HG02943 (cell line): ENCODE measurements at regions not wholly inside any gene's neighbourhood (a gene's known extent, or its start where the extent isn't known, plus 50 kb on each side); places are given as distances from the start of the nearest gene placed in this dataset.
A peak's percentile ranks its signal among the peaks of the same experiment; 100 is the strongest.
"Not testable (repeated sequence)": the region's sequence is repeated elsewhere in the genome, so short reads cannot be mapped to it uniquely, and the experiment has no call there.

Experiments
- ATAC-seq: cut with Tn5 transposase; IDR thresholded peaks from one replicate; pipeline ENCODE4 v1.9.1; 2021; ENCODE audit warnings: mild to moderate bottlenecking, low read depth, moderate library complexity; ENCODE audit not compliant: unreplicated experiment

DNA sequence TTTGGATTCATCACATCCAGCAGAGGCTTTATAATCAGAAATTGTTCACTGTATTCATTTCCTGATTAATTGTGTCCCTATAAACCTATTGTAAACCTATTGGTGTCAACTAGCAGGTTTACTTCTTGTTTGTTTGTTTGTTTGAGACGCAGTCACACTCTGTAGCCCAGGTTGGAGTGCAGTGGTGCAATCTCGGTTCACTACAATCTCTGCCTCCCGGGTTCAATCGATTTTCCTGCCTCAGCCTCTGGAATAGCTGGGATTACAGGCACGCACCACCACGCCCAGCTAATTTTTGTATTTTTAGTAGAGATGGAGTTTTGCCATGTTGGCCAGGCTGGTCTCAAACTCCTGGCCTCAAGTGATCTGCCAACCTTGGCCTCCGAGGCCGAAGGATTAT is 215.4 kb upstream of the ZNF385D start:
- ATAC-seq: not testable (repeated sequence)

DNA sequence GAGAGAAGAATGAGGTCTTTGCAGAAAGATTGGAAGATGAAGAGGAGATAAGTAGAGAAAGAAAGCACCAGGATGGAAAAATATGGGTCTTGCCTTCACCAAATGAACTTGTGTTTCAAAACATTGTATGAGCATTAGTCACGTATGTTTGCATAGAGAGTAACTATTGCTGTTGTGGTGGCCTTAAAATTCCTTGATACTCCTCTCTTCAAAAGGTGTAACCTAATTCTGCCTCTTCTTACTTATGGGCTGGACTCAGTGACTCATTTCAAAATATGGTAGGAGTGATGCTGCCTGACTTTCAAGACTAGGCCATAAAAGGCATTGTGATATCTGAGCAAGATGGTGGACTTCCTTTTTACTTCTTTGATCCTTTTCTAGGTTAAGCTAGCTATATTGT is 228.7 kb upstream of the ZNF385D start:
- no peak for ATAC-seq

DNA sequence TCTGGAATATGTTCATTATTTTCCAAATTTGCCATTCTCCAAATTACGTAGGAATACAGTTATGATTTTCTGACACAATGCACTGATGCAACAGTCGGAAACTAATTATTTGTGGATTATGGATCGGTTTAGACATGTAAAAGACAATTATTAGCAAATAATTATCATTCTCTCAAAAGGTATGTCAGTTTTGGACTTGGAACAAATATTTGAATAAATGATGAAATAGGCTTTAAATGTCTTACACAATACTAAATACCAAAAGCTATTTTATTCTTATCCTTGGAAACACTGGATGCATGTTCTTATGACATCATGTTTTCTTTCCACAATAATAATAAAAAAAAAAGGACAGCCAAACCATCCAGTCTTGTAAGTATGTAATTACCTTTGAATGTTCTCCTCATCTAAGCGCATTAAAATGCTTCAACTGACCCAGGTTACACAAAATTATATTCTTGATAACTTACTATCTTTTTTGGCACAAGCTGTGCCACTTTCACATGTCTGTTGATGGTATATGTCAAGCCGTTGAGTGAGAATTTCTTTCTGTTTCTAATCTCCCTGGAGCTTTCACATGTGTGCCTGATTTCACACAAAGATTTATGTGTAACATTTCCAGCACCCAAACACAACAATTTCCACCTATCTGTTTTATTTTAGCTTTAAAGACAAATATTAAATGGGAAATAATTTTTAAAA is 238.5 kb upstream of the ZNF385D start:
- no peak for ATAC-seq

DNA sequence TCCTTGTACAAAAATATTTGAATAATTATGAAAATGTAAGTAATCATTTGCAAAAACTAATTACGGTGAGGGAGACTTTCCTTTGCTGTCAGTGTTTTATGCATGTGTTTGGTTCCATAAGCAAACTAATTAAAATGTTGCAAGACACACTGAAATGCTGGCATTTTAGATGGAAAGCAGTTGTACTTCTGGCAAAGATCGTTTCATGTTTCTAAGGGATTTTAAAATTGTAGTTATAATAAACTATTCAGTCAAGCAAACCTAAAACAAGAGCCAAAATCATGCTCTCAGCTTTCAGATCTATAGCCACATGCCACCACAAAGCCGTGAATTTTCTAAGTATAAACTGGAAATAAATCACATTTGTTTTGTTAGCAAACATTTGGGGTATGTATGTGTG is 240.1 kb upstream of the ZNF385D start:
- no peak for ATAC-seq

DNA sequence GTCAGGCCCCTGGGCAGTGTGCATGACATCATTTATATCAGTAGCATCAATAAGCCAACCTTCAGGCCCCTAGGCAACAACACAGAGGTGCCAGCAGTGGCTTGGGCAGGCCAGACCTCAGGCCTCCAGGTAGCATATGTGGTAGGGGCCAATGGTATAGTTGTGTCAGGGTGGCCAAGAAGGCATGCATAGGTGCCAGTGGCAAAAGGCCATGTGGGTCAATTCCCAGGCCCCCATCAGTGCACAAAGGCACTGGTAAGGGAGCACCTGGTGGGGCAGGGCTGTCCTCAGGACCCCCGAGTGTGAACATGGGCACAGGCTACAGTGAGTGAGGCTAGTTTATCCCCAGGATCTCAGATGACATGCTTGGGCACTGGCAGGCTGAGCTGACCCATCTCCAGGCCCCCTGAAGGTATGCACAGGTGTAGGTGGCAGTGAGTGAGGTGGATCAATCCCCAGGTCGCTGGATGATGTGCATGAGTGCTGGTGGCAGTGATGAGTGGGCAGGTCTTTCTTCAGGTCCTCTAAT is 244.1 kb upstream of the ZNF385D start:
- ATAC-seq: no peak

DNA sequence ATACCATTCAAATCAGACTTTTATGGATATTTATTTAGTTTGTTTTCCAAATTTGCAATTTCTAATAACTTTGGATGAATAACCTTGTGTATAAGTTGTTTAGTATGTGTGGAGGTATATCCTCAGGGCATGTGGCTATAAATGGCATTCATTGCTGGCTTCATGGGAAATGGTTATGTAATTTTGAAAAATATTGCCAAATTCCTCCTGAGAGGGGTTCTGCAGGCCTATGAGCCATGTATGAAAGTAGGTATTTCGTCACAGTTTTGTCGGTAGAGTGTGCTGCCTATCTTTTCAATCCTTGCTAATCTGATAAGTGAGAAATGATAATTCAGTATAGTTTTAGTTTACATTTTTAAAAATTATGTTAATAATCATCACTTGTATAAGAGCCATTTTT is 256.4 kb upstream of the ZNF385D start:
- ATAC-seq: no peak

DNA sequence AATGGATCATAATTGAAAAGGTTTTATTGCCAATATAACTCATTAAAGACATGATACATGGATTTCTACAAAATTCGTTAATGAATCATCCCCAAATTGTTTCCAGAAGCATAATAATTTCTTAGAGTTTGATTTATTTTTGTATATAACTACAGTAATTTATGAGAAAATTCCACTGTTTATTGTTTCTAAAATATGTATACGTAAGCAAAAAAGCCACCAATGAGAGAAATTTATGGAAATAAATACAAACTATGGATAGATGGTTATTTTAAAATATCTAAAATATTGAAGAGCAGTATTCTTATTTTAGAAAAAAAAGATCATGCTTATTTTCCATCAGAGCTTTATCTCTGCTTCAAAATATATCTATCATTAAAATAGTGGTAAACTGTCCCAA is 260.0 kb upstream of the ZNF385D start:
- no peak for ATAC-seq

DNA sequence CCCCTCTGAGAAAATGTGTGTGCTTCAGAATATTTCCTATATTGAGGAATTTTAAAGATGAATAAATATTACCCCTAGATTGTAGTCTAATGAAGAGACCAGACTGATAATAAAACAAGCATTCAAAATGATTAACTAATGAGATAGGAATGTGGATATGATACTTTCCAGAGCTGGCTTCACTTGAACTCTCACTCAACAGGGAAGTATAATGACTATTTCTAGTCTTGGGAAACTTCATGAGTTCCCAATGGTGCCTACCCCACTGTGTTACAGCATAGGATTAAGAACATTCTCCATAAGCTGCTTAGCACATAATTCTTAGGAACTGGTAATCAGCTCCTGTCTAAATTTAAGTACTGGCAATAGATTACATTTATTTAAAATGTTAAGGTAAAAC is 261.5 kb upstream of the ZNF385D start:
- ATAC-seq: no peak

DNA sequence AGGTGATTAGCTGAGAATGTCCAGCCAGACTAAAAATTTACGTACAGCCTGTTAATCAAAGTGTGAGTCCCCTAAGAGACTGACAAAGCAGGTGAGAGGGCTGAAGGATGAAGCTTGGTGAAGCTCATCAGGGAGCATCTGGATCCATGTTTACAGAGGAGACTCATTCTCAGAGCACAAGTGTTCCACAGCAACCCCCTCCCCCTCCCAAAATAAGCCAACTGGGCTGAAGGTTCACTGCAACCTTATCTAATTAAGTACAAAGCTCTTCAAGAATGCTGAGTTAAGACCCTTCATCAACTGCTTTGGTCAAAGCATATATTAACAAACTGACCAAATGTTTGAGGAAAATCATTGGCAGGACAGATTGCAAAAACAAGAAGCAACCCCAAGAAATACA is 262.6 kb upstream of the ZNF385D start:
- ATAC-seq: no peak

DNA sequence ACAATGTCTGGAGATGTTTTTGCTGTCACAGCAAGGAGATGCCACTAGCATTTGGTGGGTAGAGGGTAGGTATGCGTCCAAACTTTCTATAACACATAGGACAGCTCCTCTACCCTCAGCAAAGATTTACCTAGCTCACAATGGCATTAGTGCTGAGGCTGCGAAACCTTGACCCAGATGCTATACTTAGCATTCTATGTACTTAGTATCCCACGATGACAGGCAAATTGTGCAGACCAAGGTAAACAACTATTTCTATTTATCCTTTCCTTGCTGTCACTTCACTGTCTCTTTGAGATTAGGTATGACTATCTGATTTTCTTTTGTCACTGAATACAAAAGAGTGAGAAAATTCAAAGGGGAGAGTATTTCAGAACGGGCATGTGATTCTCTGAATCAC is 265.2 kb upstream of the ZNF385D start:
- no peak for ATAC-seq

DNA sequence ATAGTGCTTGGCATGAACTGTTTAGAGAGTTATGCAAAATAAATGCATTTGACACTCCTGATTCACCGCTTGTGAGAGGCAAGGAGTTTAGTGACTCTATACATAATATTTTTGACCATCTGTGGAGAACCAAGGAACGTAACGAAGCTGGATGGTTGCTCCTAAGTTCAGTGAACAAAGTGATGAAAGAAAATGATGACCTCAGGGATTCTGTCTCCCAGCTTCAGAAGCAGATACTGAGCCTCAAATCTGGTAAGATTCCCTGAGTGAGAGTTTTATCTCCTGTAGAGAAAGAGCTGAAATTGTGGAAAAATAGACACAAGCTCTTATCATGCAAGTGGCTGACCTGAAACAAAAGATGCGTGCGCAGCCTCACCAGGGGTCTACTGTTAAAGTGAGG is 273.6 kb upstream of the ZNF385D start:
- not testable (repeated sequence) for ATAC-seq

DNA sequence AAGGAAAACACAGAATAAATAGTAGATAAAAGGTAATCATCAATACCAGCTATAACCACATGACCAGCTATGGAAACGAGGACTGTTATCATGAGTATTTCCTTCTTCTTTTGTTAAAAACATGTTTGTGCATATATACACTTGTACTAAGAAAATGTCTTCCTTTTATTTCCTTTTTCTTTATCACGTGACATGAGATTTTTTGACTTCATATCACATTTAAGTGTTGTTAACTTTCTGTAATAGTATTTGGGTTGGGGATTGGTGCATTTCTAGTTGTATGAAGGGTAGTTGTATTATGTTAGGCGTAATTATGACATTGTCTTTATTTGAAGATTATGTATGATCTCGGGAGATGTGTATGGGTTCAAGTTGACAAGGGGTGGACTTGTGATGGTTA is 278.5 kb upstream of the ZNF385D start:
- ATAC-seq: no peak

DNA sequence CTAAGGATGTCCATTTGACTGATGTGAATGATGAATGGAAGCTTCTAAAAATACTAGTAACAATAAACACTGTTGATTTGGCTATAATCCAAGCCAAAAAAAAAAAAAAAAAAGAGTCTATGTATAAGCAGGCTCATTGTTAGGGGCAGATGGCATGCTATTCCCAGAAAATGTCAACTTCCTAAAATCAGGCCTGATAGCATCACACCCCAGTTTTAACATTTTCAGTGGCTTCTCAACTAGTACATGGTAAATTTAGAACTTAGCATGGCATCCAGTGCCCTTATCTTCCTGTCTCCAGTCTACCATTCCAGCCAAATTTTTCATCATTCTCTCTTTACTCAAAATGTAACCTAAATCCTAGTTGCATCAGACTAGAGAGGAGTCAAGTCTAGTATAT is 288.2 kb upstream of the ZNF385D start:
- no peak for ATAC-seq

DNA sequence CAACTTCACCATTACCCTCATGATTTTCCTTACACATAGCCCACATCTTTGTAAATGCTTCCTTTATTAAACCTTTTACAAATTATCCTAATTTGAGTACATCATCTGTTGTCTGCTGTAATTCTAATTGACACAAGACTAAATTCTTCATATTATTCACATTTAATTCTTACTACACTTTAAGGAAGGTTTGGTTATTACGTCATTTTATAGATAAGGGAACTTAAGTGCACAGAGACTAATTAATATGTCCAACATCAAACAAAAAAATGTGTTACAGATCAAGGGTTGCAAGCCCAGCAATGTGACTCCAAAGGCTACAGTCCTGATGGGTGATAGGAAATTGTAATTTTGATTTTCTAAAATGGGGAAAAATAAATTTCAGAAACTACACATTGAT is 289.1 kb upstream of the ZNF385D start:
- no peak for ATAC-seq

DNA sequence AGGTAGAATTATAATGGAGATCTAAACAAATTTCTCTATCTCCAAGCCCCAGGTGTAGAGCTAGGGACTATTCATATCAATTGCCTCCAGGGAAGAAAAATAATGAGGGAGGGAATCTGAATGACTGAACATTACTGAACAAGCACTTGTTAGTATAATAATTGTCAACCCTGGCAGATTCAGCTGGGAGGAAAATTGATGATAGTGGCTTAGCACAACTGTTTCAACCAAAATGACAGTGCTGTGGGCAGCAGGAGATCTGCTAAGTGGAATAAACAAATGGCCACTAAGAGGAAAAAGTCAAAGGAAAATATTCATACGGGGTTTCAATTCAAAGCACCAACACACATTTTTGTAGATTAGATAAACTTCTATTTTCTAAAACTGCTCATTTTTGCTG is 294.9 kb upstream of the ZNF385D start:
- no peak for ATAC-seq

DNA sequence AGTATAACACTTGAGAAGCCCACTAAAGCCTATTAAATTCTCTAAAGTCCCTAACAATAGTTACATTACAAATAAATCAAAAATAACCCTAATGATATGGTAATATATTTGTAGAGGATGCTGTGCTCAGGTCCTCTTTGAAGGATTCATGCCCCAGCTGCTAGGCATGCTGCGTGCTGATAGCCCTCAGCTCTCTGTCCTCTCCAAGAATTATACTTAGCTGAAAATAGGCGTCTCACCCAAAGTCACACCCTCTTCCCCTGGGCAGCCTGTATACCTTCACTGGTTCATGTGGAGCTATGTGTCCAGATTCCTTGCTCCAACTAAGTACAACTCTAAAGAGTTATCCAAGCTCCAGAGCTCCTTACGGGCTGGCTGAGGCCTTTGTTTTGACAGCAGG is 312.5 kb upstream of the ZNF385D start:
- no peak for ATAC-seq

DNA sequence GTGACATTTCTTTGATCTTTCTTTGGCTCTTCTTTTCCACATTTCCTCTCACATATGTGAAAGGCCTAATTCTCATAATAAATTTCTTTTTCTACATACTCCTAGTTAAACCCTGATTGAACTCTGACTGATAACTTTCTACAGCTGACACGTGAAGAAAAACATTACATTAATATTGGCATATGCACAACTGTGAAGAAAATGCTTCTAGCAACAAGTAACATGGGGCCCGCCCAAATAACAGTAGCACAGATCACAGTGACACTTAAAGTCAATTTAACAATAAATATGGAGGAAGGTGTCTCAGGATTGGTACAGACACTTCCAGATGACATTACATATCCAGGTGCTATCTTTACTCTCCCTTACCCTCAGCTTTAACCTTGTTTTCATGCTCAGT is 317.6 kb upstream of the ZNF385D start:
- ATAC-seq: no peak

DNA sequence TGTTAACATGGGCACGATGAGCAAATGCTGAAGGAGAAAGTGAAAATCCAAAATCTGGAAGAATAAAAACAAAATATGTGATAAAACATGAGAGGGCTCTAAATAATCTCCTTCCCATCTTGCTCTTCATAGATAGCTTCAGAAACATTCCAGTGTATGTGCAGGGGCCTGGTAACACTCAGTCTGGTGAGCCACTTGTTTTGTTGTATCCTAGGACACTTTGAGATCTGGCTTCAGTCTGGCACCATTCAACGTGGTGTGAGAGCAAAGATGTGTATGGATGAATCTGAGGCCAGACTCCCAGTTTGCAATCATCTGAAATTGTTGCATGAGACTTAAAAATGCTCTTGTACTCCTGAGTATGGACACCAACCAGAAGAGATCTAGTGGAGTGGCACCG is 337.2 kb upstream of the ZNF385D start:
- no peak for ATAC-seq

DNA sequence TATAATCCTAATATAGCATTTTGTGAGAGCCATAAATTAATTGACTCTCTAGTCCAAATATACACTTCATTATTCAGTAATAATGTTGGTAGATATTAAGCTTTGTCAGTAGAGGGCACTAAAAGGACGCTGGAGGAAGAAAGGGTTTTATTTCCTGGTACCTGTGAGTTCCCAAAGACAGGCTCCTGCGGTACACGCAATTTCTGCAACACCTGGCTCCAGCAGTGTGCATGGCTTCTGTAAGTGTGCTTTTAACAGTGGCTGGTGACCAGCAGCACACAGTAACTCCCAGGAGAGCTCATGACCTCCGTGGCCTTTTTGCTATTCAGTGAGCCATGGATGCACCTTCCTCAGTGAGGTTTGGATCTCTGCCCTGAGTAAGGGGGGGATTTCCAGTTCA is 338.3 kb upstream of the ZNF385D start:
- ATAC-seq: peak; percentile 85

DNA sequence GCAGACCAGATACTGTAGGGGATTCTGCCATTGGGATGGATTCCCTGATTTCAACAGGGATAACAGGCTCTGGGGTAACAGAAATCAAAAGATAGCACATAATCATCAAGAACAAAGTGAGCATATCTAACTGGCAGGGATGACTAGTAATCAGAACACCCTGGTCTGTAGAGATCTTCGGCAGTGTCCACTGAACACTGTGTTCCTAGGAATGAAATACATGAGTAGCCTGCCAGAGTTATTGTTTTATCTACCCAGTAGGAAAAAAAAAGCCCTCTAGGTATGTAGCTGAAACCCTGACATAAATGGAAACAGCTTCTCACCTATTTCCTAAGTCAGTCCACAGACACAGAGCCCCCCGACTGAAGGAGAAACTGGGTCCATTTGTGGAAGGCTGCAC is 340.3 kb upstream of the ZNF385D start:
- ATAC-seq: no peak

DNA sequence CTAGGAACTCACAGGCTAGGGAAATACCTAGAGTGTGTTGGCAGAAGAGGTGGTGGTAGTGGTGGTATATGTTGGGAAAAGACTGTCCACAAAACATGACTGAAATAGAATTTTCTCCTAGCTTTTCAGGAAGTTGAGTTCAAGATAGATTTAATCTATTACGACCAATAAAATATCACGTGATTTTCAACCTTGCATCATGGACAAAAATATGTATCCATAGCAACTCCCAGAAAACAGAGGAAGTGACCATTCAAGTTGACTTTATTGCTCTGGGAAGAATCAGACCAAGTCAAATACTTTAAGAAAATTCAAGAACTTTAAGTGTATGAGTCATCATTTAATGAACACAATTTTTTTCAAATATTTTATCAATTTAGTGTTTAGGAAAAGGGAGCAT is 347.0 kb upstream of the ZNF385D start:
- no peak for ATAC-seq

DNA sequence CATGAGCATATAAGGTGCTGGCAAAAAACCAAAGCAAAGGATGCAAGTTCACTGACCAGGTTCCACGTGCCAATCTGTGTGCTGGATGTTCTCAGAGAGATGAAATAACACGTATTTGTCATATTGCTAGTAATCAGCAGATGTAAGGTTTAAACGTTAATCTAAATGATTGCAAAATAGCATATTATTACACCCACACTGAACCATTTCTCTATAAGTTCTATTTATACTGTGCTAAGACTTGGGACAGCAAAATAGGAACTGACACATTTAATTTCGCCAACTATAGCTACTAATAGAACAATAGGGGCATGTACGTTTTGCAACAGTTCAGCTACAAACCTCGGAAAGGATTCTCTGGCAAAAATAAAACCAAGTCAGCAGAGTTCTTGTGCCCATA is 350.3 kb upstream of the ZNF385D start:
- ATAC-seq: no peak

DNA sequence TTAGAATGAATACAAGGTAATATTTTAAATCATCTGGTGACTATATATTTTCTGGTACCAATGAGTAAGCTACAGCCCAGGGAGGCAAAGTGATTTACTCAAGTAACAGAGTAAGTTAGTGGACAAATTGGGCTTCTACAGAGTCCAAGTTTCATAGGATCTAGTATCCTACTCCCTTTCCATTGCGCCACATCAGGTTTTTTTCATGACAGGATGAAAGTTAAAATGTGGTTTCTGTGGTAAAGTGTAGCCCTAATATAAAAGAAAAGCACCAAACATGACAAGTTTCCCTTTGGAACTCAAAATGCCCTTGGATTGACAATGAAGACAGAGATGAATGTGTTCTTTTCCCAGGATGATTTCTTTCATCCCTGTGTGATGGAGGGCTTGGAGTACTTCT is 350.8 kb upstream of the ZNF385D start:
- ATAC-seq: no peak
